ENCODE measurements at regions not wholly inside any gene's neighbourhood (a gene's known extent, or its start where the extent isn't known, plus 50 kb on each side); places are given as distances from the start of the nearest gene placed in this dataset.
"Not testable (repeated sequence)": the region's sequence is repeated elsewhere in the genome, so short reads cannot be mapped to it uniquely, and the experiment has no call there.

GRCh38 chr7:113301983-113302382 is 183.6 kb upstream of the SMIM30 start:
- no peak for DNase-seq (ENCODE audit: low spot score)

- no peak for DNase-seq (ENCODE audit: low spot score)
Measured at GRCh38 chr7:113301141-113301540, 182.8 kb upstream of the SMIM30 start.

- DNase-seq (ENCODE audit: low spot score): no peak
Measured at GRCh38 chr7:113299748-113300147, 181.4 kb upstream of the SMIM30 start.

GRCh38 chr7:113298501-113298900 is 180.1 kb upstream of the SMIM30 start:
- no peak for DNase-seq (ENCODE audit: low spot score)

GRCh38 chr7:113294750-113295149 is 176.4 kb upstream of the SMIM30 start:
- no peak for DNase-seq (ENCODE audit: low spot score)

GRCh38 chr7:113292105-113292504 is 173.8 kb upstream of the SMIM30 start:
- no peak for DNase-seq (ENCODE audit: low spot score)

GRCh38 chr7:113291058-113291457 is 172.7 kb upstream of the SMIM30 start:
- DNase-seq (ENCODE audit: low spot score): no peak

- peak; percentile 16 for DNase-seq (ENCODE audit: low spot score)
Measured at GRCh38 chr7:113289140-113289740, 170.9 kb upstream of the SMIM30 start.

- no peak for DNase-seq (ENCODE audit: low spot score)
Measured at GRCh38 chr7:113285411-113285810, 167.1 kb upstream of the SMIM30 start.

GRCh38 chr7:113283861-113284260 is 165.5 kb upstream of the SMIM30 start:
- no peak for DNase-seq (ENCODE audit: low spot score)

- no peak for DNase-seq (ENCODE audit: low spot score)
Measured at GRCh38 chr7:113282875-113283274, 164.5 kb upstream of the SMIM30 start.

GRCh38 chr7:113281223-113281622 is 162.9 kb upstream of the SMIM30 start:
- DNase-seq (ENCODE audit: low spot score): no peak

- no peak for DNase-seq (ENCODE audit: low spot score)
Measured at GRCh38 chr7:113279256-113279655, 160.9 kb upstream of the SMIM30 start.

- no peak for DNase-seq (ENCODE audit: low spot score)
Measured at GRCh38 chr7:113270790-113271189, 152.4 kb upstream of the SMIM30 start.

- not testable (repeated sequence) for DNase-seq (ENCODE audit: low spot score)
Measured at GRCh38 chr7:113269592-113269991, 151.2 kb upstream of the SMIM30 start.

GRCh38 chr7:113268757-113269156 is 150.4 kb upstream of the SMIM30 start:
- DNase-seq (ENCODE audit: low spot score): no peak

- no peak for DNase-seq (ENCODE audit: low spot score)
Measured at GRCh38 chr7:113267885-113268284, 149.5 kb upstream of the SMIM30 start.

GRCh38 chr7:113267271-113267670 is 148.9 kb upstream of the SMIM30 start:
- no peak for DNase-seq (ENCODE audit: low spot score)

GRCh38 chr7:113263749-113264148 is 145.4 kb upstream of the SMIM30 start:
- no peak for DNase-seq (ENCODE audit: low spot score)

- not testable (repeated sequence) for DNase-seq (ENCODE audit: low spot score)
Measured at GRCh38 chr7:113263215-113263742, 144.9 kb upstream of the SMIM30 start.

GRCh38 chr7:113256883-113257531 is 138.7 kb upstream of the SMIM30 start:
- no peak for DNase-seq (ENCODE audit: low spot score)

- no peak for DNase-seq (ENCODE audit: low spot score)
Measured at GRCh38 chr7:113247198-113247597, 128.8 kb upstream of the SMIM30 start.

GRCh38 chr7:113246738-113247137 is 128.4 kb upstream of the SMIM30 start:
- no peak for DNase-seq (ENCODE audit: low spot score)

- DNase-seq (ENCODE audit: low spot score): no peak
Measured at GRCh38 chr7:113232885-113233284, 114.5 kb upstream of the SMIM30 start.
